SK-N-SH treated with all-trans-retinoic acid at 6 μM for 48 hours (cell line): ENCODE measurements at regions not wholly inside any gene's neighbourhood (a gene's known extent, or its start where the extent isn't known, plus 50 kb on each side); places are given as distances from the start of the nearest gene placed in this dataset.

Experiments
- ARNTL ChIP-seq: fragments of 450-650 bp; formaldehyde crosslinking; IDR thresholded peaks from 2 replicates; pipeline ENCODE4 v1.5.0; 2020; ENCODE audit warnings: low read depth, mild to moderate bottlenecking, moderate library complexity, borderline replicate concordance
- BACH2 ChIP-seq: fragments of 250-450 bp; sonication (Bioruptor Pico); IDR thresholded peaks from 2 replicates; pipeline ENCODE4 v1.9.0; 2021; ENCODE audit warnings: mild to moderate bottlenecking, borderline replicate concordance
- RARB ChIP-seq: fragments of 250-450 bp; sonication (Bioruptor Pico); IDR thresholded peaks from 2 replicates; pipeline ENCODE4 v1.8.0; 2021; ENCODE audit warnings: mild to moderate bottlenecking, moderate library complexity
- SNAI2 ChIP-seq: fragments of 250-450 bp; sonication (Bioruptor Pico); IDR thresholded peaks from 2 replicates; pipeline ENCODE4 v1.5.0; 2020; ENCODE audit warnings: mild to moderate bottlenecking, moderate library complexity
- TOX ChIP-seq: fragments of 250-450 bp; sonication (Bioruptor Pico); IDR thresholded peaks from 2 replicates; pipeline ENCODE4 v1.8.0; 2021; ENCODE audit warnings: mild to moderate bottlenecking, moderate library complexity, borderline replicate concordance
- ZC3H10 ChIP-seq: fragments of 250-450 bp; sonication (Bioruptor Pico); IDR thresholded peaks from 2 replicates; pipeline ENCODE4 v1.5.1; 2021; ENCODE audit warnings: mild to moderate bottlenecking, moderate library complexity
- ZNF565 ChIP-seq: fragments of 450-650 bp; formaldehyde crosslinking; conservative IDR thresholded peaks from 2 replicates; pipeline ENCODE4 v1.5.0; 2020; ENCODE audit warnings: low read depth, mild to moderate bottlenecking, moderate library complexity
- ZNF8 ChIP-seq: fragments of 450-650 bp; formaldehyde crosslinking; IDR thresholded peaks from 2 replicates; pipeline ENCODE4 v1.5.0; 2020; ENCODE audit warnings: mild to moderate bottlenecking, moderate library complexity
- TF ChIP-seq, protein P1 (sequence below): fragments of 250-450 bp; sonication (Bioruptor Pico); IDR thresholded peaks from 2 replicates; pipeline ENCODE4 v1.8.0; 2020; ENCODE audit warnings: mild to moderate bottlenecking, moderate library complexity, borderline replicate concordance

DNA sequence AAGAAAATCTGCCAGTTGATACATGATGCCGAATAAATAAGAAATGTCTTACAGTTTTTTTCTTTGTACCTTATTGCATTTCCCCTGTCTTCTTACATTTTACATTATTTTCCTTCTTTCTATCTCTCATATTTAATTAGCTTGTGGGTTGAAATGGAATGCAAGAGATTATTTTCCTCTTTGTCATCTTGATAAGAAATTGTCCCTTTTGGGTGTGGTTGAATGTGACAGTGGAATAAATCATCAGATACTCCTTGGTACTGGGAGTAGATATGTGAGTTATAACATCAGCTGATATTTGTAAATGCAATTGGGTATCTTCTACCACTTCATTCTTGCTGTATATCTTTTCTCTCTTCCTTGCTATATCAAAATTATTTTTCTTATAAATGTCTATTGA, 997.4 kb downstream of the RAPGEF2 start:
- TF ChIP-seq ARNTL (CRISPR knock-in tag) (no peak), RARB (CRISPR knock-in tag) (no peak), SNAI2 (CRISPR knock-in tag) (no peak), BACH2 (no peak), ZNF8 (CRISPR knock-in tag) (no peak), TOX (CRISPR knock-in tag) (no peak), ZC3H10 (CRISPR knock-in tag) (no peak), ZNF565 (CRISPR knock-in tag) (no peak)
- TF ChIP-seq, protein P1, sequence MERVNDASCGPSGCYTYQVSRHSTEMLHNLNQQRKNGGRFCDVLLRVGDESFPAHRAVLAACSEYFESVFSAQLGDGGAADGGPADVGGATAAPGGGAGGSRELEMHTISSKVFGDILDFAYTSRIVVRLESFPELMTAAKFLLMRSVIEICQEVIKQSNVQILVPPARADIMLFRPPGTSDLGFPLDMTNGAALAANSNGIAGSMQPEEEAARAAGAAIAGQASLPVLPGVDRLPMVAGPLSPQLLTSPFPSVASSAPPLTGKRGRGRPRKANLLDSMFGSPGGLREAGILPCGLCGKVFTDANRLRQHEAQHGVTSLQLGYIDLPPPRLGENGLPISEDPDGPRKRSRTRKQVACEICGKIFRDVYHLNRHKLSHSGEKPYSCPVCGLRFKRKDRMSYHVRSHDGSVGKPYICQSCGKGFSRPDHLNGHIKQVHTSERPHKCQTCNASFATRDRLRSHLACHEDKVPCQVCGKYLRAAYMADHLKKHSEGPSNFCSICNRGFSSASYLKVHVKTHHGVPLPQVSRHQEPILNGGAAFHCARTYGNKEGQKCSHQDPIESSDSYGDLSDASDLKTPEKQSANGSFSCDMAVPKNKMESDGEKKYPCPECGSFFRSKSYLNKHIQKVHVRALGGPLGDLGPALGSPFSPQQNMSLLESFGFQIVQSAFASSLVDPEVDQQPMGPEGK (CRISPR knock-in tag): no peak
